GM23338 (cell line): ENCODE measurements at regions not wholly inside any gene's neighbourhood (a gene's known extent, or its start where the extent isn't known, plus 50 kb on each side); places are given as distances from the start of the nearest gene placed in this dataset.
A peak's percentile ranks its signal among the peaks of the same experiment; 100 is the strongest.

Experiments used
- ATAC-seq: fragments of 200-7000 bp; cut with Tn5 transposase; 3 replicates; pipeline ENCODE4 v1.9.1; 2020
- DNase-seq: peaks from one replicate; pipeline ENCODE4 v3.0.0-alpha.2; 2015; ENCODE audit warnings: low spot score
- H2AFZ ChIP-seq: fragments of 200-600 bp; sonication (generic); 2 replicates; pipeline ENCODE4 v1.8.0; 2016; ENCODE audit warnings: antibody characterized with exemption, mild to moderate bottlenecking, moderate library complexity
- H3F3A ChIP-seq: fragments of 200-600 bp; sonication (generic); replicated peaks from 2 replicates; pipeline ENCODE4 v1.8.0; 2017; ENCODE audit warnings: antibody characterized with exemption, mixed run types, low read depth
- H3K27ac ChIP-seq: fragments of 200-600 bp; sonication (generic); 2 replicates; pipeline ENCODE4 v1.6.1; 2016; ENCODE audit warnings: low read depth
- H3K27me3 ChIP-seq: fragments of 200-600 bp; sonication (generic); 2 replicates; pipeline ENCODE4 v1.8.0; 2016; ENCODE audit warnings: mild to moderate bottlenecking, mixed run types, moderate library complexity; ENCODE audit not compliant: insufficient read depth
- H3K36me3 ChIP-seq: fragments of 200-600 bp; sonication (generic); 2 replicates; pipeline ENCODE4 v1.8.0; 2016; ENCODE audit warnings: mild to moderate bottlenecking; ENCODE audit not compliant: insufficient read depth
- H3K4me1 ChIP-seq: fragments of 200-600 bp; sonication (generic); 2 replicates; pipeline ENCODE4 v1.8.0; 2016; ENCODE audit warnings: mild to moderate bottlenecking, moderate library complexity; ENCODE audit not compliant: insufficient read depth
- H3K4me2 ChIP-seq: fragments of 200-600 bp; sonication (generic); 2 replicates; pipeline ENCODE4 v1.7.1; 2017; ENCODE audit warnings: mixed run types
- H3K4me3 ChIP-seq: fragments of 200-600 bp; sonication (generic); 2 replicates; pipeline ENCODE4 v1.6.1; 2016; ENCODE audit warnings: mixed run types
- H3K79me2 ChIP-seq: fragments of 200-600 bp; sonication (generic); replicated peaks from 2 replicates; pipeline ENCODE4 v1.8.0; 2017; ENCODE audit warnings: mild to moderate bottlenecking; ENCODE audit not compliant: insufficient read depth
- H3K9me2 ChIP-seq: fragments of 200-600 bp; sonication (generic); 2 replicates; pipeline ENCODE4 v1.8.0; 2017; ENCODE audit not compliant: insufficient read depth
- H4K20me1 ChIP-seq: fragments of 200-600 bp; sonication (generic); replicated peaks from 2 replicates; pipeline ENCODE4 v1.8.0; 2017; ENCODE audit warnings: mild to moderate bottlenecking; ENCODE audit not compliant: insufficient read depth
- H3K27ac Mint-ChIP-seq: 2 replicates; pipeline ENCODE4 v1.8.0; 2020; ENCODE audit warnings: inconsistent platforms, mild to moderate bottlenecking, moderate library complexity, mixed read lengths
- H3K27me3 Mint-ChIP-seq: 3 replicates; pipeline ENCODE4 v1.8.0; 2022; ENCODE audit warnings: low read depth, mild to moderate bottlenecking, moderate library complexity, mixed read lengths, inconsistent platforms; ENCODE audit not compliant: insufficient read depth, poor library complexity
- H3K36me3 Mint-ChIP-seq: 3 replicates; pipeline ENCODE4 v1.8.0; 2021; ENCODE audit warnings: low read depth, mild to moderate bottlenecking, inconsistent platforms, moderate library complexity, mixed read lengths
- H3K4me1 Mint-ChIP-seq: 3 replicates; pipeline ENCODE4 v1.8.0; 2020; ENCODE audit warnings: mild to moderate bottlenecking, inconsistent platforms, mixed read lengths
- H3K4me3 Mint-ChIP-seq: 3 replicates; pipeline ENCODE4 v1.8.0; 2021; ENCODE audit warnings: moderate library complexity, mild to moderate bottlenecking, inconsistent platforms, mixed read lengths
- H3K9me3 Mint-ChIP-seq: 3 replicates; pipeline ENCODE4 v1.8.0; 2020; ENCODE audit warnings: moderate library complexity, mild to moderate bottlenecking, inconsistent platforms, mixed read lengths
- CREB1 ChIP-seq: fragments of 250-450 bp; sonication (Bioruptor Pico); IDR thresholded peaks from 2 replicates; pipeline ENCODE4 v1.5.0; 2020; ENCODE audit warnings: low read depth, mild to moderate bottlenecking, moderate library complexity
- EZH2 ChIP-seq: fragments of 200-600 bp; sonication (generic); IDR thresholded peaks from one replicate; pipeline ENCODE4 v1.8.0; 2017; ENCODE audit warnings: antibody characterized with exemption, mild to moderate bottlenecking, low read depth; ENCODE audit not compliant: unreplicated experiment
- EZH2phosphoT487 ChIP-seq: fragments of 200-600 bp; sonication (generic); IDR thresholded peaks from one replicate; pipeline ENCODE4 v1.8.1; 2018; ENCODE audit warnings: antibody characterized with exemption; ENCODE audit not compliant: unreplicated experiment
- JUNB ChIP-seq: IDR thresholded peaks from one replicate; pipeline ENCODE4 v1.6.1; 2016; ENCODE audit warnings: antibody characterized with exemption; ENCODE audit not compliant: unreplicated experiment
- POLR2AphosphoS5 ChIP-seq: IDR thresholded peaks from 2 replicates; pipeline ENCODE4 v1.6.1; 2016; ENCODE audit warnings: antibody characterized with exemption, low read depth
- REST ChIP-seq: IDR thresholded peaks from one replicate; pipeline ENCODE4 v1.6.1; 2018; ENCODE audit warnings: antibody characterized with exemption; ENCODE audit not compliant: unreplicated experiment
- STAT1 ChIP-seq: IDR thresholded peaks from one replicate; pipeline ENCODE4 v1.6.1; 2016; ENCODE audit warnings: antibody characterized with exemption; ENCODE audit not compliant: unreplicated experiment
- ZNF114 ChIP-seq: fragments of 250-450 bp; sonication (Bioruptor Pico); IDR thresholded peaks from 2 replicates; pipeline ENCODE4 v1.5.0; 2020; ENCODE audit warnings: mild to moderate bottlenecking, moderate library complexity
- ZNF331 ChIP-seq: fragments of 250-450 bp; sonication (Bioruptor Pico); IDR thresholded peaks from 2 replicates; pipeline ENCODE4 v1.5.0; 2020; ENCODE audit warnings: low read depth, mild to moderate bottlenecking, moderate library complexity
- ZNF462 ChIP-seq: fragments of 250-450 bp; sonication (Bioruptor Pico); IDR thresholded peaks from 2 replicates; pipeline ENCODE4 v1.5.0; 2020; ENCODE audit warnings: mild to moderate bottlenecking, moderate library complexity

DNA sequence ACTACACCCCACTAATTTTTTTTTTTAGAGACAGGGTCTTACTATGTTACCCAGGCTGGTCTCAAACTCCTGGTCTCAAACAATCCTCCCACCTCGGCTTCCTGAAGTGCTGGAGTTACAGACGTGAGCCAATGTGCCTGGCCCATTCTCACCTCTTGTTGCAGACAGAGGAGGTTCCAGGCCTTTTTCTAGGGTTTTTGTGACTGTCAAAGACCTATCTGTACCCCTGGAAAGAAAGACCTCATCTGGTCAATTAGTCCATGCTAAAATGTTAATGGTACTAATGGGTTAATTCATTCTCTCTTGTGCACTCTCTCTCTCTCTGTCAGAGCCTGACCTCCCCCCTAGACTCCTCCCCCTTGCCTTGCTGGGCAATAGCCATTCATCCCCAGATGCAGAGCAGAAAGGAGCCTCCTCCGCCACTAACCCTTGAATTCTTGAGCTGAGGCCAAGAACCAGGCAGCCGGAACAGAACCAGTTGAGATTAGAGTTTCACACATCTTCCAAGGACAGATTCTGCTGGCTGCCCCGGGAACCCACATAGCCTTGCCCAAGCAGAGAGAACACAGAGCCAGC is 209.7 kb downstream of the SKIDA1 start:
- Histone ChIP-seq H3F3A (peaks cover 20% of the 10 kb centered on the region; the same call in 1 of the 2 replicates), H3K9me2 (0 out of 2 replicates have a peak, but pooled peaks cover 2% of the 10 kb centered on the region), H3K27me3 (no peaks in the 10 kb centered on the region), H3K4me3 (no peak overlapping the region), H3K27ac (peak overlapping the region; percentile 58; the same call in 1 of the 2 replicates), H2AFZ (0 out of 2 replicates have a peak overlapping the region, but pooled peaks have one; percentile 1), H3K79me2 (no peaks in the 10 kb centered on the region), H4K20me1 (no peaks in the 10 kb centered on the region), H3K36me3 (no peaks in the 10 kb centered on the region), H3K4me1 (peaks cover 41% of the 10 kb centered on the region), H3K4me2 (peak overlapping the region; percentile 66)
- Mint-ChIP-seq H3K36me3 (no peaks in the 10 kb centered on the region), H3K27me3 (peaks cover 8% of the 10 kb centered on the region), H3K4me3 (no peak overlapping the region; the same call in 2 of the 3 replicates), H3K9me3 (no peaks in the 10 kb centered on the region; the same call in 2 of the 3 replicates), H3K27ac (peak overlapping the region; percentile 89; the same call in 1 of the 2 replicates), H3K4me1 (peaks cover 39% of the 10 kb centered on the region)
- ATAC-seq (peak; percentile 91), DNase-seq (peak; percentile 76)
- TF ChIP-seq EZH2phosphoT487 (no peak), CREB1 (CRISPR knock-in tag) (no peak), STAT1 (no peak), REST (no peak), EZH2 (no peak), ZNF114 (no peak)

- peaks cover 39% of the 10 kb centered on the region for H3K4me1 Mint-ChIP-seq
- H3K36me3 Mint-ChIP-seq: no peaks in the 10 kb centered on the region
- H3K9me3 Mint-ChIP-seq: no peaks in the 10 kb centered on the region; the same call in 2 of the 3 replicates
- H3F3A ChIP-seq: peaks cover 20% of the 10 kb centered on the region; the same call in 1 of the 2 replicates
- no peaks in the 10 kb centered on the region for H3K36me3 ChIP-seq
- no peak overlapping the region; the same call in 2 of the 3 replicates for H3K4me3 Mint-ChIP-seq
- DNase-seq: no peak
- H3K27ac Mint-ChIP-seq: peak overlapping the region; percentile 82
- peaks cover 41% of the 10 kb centered on the region for H3K4me1 ChIP-seq
- H3K27me3 Mint-ChIP-seq: peaks cover 8% of the 10 kb centered on the region
- H4K20me1 ChIP-seq: no peaks in the 10 kb centered on the region
- no peaks in the 10 kb centered on the region for H3K79me2 ChIP-seq
- ATAC-seq: peak; percentile 37
- 0 out of 2 replicates have a peak, but pooled peaks cover 6% of the 10 kb centered on the region for H3K9me2 ChIP-seq
- no peak overlapping the region for H3K4me3 ChIP-seq
- peak overlapping the region; percentile 66 for H3K4me2 ChIP-seq
- peak overlapping the region; percentile 21; the same call in 1 of the 2 replicates for H2AFZ ChIP-seq
- no peaks in the 10 kb centered on the region for H3K27me3 ChIP-seq
- H3K27ac ChIP-seq: peak overlapping the region; percentile 61
- no peak for TF ChIP-seq JUNB
- TF ChIP-seq EZH2phosphoT487: no peak
- TF ChIP-seq ZNF462: no peak
- no peak for TF ChIP-seq POLR2AphosphoS5
- no peak for TF ChIP-seq ZNF114
- no peak for TF ChIP-seq ZNF331
- TF ChIP-seq CREB1 (CRISPR knock-in tag): no peak
- no peak for TF ChIP-seq STAT1
- no peak for TF ChIP-seq EZH2
Observed at GRCh38 chr10:21314906-21315644, 210.4 kb downstream of the SKIDA1 start.
